Uterus (tissue), 2 donors: ENCODE measurements at regions not wholly inside any gene's neighbourhood (a gene's known extent, or its start where the extent isn't known, plus 50 kb on each side); places are given as distances from the start of the nearest gene placed in this dataset.

Source experiments
- CTCF ChIP-seq, 4 experiments: fragments of 200-600 bp in 2 of 4; fragments of 450-650 bp in 2 of 4; sonication (generic) in 2 of 4; IDR thresholded peaks; one replicate each; pipeline ENCODE4 v1.5.1; 2016 to 2019; ENCODE audit warnings: antibody characterized with exemption in 4 of 4, mild to moderate bottlenecking in 2 of 4, moderate library complexity in 1 of 4
- POLR2A ChIP-seq, 2 donors: fragments of 450-650 bp; IDR thresholded peaks; one replicate each; pipeline ENCODE4 v1.6.1; 2016; ENCODE audit warnings: antibody characterized with exemption in 2 of 2, mild to moderate bottlenecking in 1 of 2, moderate library complexity in 1 of 2

- TF ChIP-seq CTCF (IDR thresholded peaks at IDR 0.05): no peak
- TF ChIP-seq POLR2A (IDR thresholded peaks at IDR 0.05): no peak
Observed at GRCh38 chr14:96725232-96725631, 72.0 kb upstream of the VRK1 start.
